HepG2 (cell line): ENCODE measurements at regions not wholly inside any gene's neighbourhood (a gene's known extent, or its start where the extent isn't known, plus 50 kb on each side); places are given as distances from the start of the nearest gene placed in this dataset.
A peak's percentile ranks its signal among the peaks of the same experiment; 100 is the strongest.

Source experiments
- ATRX ChIP-seq: sonication (generic); formaldehyde crosslinking; IDR thresholded peaks from 2 replicates; pipeline ENCODE4 v1.4.0; 2020; ENCODE audit warnings: missing genetic modification reagents, borderline replicate concordance
- DMAP1 ChIP-seq: IDR thresholded peaks from 2 replicates; pipeline ENCODE4 v1.6.1; 2016
- DNMT3B ChIP-seq: conservative IDR thresholded peaks from 2 replicates; pipeline ENCODE4 v1.6.1; 2016; ENCODE audit warnings: missing biosample characterization, control low read depth
- RAD21 ChIP-seq: fragments of 450-650 bp; formaldehyde crosslinking; IDR thresholded peaks from 2 replicates; pipeline ENCODE4 v1.5.0; 2020; ENCODE audit warnings: mild to moderate bottlenecking
- SOX6 ChIP-seq, 2 experiments: fragments of 450-650 bp in 1 of 2; sonication (generic) in 1 of 2; formaldehyde crosslinking in 1 of 2; IDR thresholded peaks; 2 replicates each; pipeline versions ENCODE4 v1.4.0 to v1.6.1; 2017 to 2020; ENCODE audit warnings: antibody characterized with exemption in 1 of 2, mild to moderate bottlenecking in 1 of 2, missing genetic modification reagents in 1 of 2
- TBX2 ChIP-seq: sonication (generic); formaldehyde crosslinking; IDR thresholded peaks from 2 replicates; pipeline ENCODE4 v1.5.0; 2020; ENCODE audit warnings: missing genetic modification reagents, mild to moderate bottlenecking, borderline replicate concordance
- THAP11 ChIP-seq: IDR thresholded peaks from 2 replicates; pipeline ENCODE4 v1.6.1; 2016; ENCODE audit warnings: missing biosample characterization, missing genetic modification reagents
- ZNF143 ChIP-seq: sonication (generic); formaldehyde crosslinking; IDR thresholded peaks from 2 replicates; pipeline ENCODE4 v1.4.0; 2020; ENCODE audit warnings: missing genetic modification reagents
- ZNF296 ChIP-seq: sonication (generic); formaldehyde crosslinking; conservative IDR thresholded peaks from 2 replicates; pipeline ENCODE4 v1.5.0; 2020; ENCODE audit warnings: mild to moderate bottlenecking, missing genetic modification reagents
- ZNF891 ChIP-seq: sonication (generic); formaldehyde crosslinking; IDR thresholded peaks from 2 replicates; pipeline ENCODE4 v1.5.0; 2020; ENCODE audit warnings: mild to moderate bottlenecking, missing genetic modification reagents
- TF ChIP-seq, protein P1 (sequence below): IDR thresholded peaks from 2 replicates; pipeline ENCODE4 v1.4.0; 2020; ENCODE audit warnings: mild to moderate bottlenecking, missing genetic modification reagents
- TF ChIP-seq, protein P2 (sequence below), 2 experiments: fragments of 450-650 bp in 1 of 2; sonication (generic) in 1 of 2; formaldehyde crosslinking in 1 of 2; IDR thresholded peaks; 2 replicates each; pipeline versions ENCODE4 v1.6.1 to v1.8.0; 2016 to 2022; ENCODE audit warnings: antibody characterized with exemption in 1 of 2, mild to moderate bottlenecking in 1 of 2, missing genetic modification reagents in 1 of 2
- TF ChIP-seq, protein P3 (sequence below): sonication (generic); formaldehyde crosslinking; IDR thresholded peaks from 2 replicates; pipeline ENCODE4 v1.5.1; 2020; ENCODE audit warnings: missing genetic modification reagents, mild to moderate bottlenecking, borderline replicate concordance
- TF ChIP-seq, protein P4 (sequence below): sonication (generic); formaldehyde crosslinking; IDR thresholded peaks from 2 replicates; pipeline ENCODE4 v1.4.0; 2020; ENCODE audit warnings: missing genetic modification reagents

DNA sequence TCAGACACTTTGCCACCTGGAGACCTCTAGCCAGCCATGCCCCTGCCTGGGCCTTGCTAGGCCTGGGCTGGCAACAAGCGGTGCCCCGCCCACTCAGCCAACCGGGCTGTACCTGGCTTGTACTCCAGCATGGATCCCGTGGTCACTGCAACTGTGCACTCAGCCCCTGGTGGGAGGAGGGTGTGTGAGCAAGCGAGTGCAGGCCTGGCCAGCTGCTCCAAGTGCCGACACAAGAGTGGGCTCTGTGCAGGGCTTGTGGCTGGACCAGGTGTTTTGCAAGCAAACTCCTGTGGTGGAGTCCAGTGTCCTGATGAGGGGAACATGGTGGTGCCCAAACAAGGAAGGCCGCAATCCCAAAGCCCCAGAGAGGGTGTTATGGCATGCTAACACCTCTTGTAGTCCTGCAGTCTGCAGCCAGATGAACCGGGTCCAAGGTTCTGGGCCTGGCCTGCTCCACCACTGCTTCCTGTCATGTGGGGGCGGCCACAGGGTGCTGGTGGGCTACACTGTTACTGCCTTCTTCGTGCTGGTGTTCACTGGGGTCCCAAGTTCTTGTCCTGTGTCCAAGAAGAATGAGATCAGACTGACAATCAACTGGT lies 60.1 kb upstream of the CD28 start (continued):
- TF ChIP-seq, protein P1, sequence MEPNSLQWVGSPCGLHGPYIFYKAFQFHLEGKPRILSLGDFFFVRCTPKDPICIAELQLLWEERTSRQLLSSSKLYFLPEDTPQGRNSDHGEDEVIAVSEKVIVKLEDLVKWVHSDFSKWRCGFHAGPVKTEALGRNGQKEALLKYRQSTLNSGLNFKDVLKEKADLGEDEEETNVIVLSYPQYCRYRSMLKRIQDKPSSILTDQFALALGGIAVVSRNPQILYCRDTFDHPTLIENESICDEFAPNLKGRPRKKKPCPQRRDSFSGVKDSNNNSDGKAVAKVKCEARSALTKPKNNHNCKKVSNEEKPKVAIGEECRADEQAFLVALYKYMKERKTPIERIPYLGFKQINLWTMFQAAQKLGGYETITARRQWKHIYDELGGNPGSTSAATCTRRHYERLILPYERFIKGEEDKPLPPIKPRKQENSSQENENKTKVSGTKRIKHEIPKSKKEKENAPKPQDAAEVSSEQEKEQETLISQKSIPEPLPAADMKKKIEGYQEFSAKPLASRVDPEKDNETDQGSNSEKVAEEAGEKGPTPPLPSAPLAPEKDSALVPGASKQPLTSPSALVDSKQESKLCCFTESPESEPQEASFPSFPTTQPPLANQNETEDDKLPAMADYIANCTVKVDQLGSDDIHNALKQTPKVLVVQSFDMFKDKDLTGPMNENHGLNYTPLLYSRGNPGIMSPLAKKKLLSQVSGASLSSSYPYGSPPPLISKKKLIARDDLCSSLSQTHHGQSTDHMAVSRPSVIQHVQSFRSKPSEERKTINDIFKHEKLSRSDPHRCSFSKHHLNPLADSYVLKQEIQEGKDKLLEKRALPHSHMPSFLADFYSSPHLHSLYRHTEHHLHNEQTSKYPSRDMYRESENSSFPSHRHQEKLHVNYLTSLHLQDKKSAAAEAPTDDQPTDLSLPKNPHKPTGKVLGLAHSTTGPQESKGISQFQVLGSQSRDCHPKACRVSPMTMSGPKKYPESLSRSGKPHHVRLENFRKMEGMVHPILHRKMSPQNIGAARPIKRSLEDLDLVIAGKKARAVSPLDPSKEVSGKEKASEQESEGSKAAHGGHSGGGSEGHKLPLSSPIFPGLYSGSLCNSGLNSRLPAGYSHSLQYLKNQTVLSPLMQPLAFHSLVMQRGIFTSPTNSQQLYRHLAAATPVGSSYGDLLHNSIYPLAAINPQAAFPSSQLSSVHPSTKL (CRISPR knock-in tag) = 0 out of 2 replicates have a peak, but pooled peaks have one; percentile 10
- TF ChIP-seq THAP11 (CRISPR knock-in tag) = no peak
- TF ChIP-seq, protein P2, sequence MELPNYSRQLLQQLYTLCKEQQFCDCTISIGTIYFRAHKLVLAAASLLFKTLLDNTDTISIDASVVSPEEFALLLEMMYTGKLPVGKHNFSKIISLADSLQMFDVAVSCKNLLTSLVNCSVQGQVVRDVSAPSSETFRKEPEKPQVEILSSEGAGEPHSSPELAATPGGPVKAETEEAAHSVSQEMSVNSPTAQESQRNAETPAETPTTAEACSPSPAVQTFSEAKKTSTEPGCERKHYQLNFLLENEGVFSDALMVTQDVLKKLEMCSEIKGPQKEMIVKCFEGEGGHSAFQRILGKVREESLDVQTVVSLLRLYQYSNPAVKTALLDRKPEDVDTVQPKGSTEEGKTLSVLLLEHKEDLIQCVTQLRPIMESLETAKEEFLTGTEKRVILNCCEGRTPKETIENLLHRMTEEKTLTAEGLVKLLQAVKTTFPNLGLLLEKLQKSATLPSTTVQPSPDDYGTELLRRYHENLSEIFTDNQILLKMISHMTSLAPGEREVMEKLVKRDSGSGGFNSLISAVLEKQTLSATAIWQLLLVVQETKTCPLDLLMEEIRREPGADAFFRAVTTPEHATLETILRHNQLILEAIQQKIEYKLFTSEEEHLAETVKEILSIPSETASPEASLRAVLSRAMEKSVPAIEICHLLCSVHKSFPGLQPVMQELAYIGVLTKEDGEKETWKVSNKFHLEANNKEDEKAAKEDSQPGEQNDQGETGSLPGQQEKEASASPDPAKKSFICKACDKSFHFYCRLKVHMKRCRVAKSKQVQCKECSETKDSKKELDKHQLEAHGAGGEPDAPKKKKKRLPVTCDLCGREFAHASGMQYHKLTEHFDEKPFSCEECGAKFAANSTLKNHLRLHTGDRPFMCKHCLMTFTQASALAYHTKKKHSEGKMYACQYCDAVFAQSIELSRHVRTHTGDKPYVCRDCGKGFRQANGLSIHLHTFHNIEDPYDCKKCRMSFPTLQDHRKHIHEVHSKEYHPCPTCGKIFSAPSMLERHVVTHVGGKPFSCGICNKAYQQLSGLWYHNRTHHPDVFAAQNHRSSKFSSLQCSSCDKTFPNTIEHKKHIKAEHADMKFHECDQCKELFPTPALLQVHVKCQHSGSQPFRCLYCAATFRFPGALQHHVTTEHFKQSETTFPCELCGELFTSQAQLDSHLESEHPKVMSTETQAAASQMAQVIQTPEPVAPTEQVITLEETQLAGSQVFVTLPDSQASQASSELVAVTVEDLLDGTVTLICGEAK (IDR thresholded peaks at IDR 0.05) = no peak
- TF ChIP-seq, protein P2 (CRISPR knock-in tag; IDR thresholded peaks at IDR 0.05) = 0 out of 2 replicates have a peak, but pooled peaks have one; percentile 13
- TF ChIP-seq DNMT3B (CRISPR knock-in tag) = no peak
- TF ChIP-seq, protein P3, sequence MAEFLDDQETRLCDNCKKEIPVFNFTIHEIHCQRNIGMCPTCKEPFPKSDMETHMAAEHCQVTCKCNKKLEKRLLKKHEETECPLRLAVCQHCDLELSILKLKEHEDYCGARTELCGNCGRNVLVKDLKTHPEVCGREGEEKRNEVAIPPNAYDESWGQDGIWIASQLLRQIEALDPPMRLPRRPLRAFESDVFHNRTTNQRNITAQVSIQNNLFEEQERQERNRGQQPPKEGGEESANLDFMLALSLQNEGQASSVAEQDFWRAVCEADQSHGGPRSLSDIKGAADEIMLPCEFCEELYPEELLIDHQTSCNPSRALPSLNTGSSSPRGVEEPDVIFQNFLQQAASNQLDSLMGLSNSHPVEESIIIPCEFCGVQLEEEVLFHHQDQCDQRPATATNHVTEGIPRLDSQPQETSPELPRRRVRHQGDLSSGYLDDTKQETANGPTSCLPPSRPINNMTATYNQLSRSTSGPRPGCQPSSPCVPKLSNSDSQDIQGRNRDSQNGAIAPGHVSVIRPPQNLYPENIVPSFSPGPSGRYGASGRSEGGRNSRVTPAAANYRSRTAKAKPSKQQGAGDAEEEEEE (CRISPR knock-in tag) = 0 out of 2 replicates have a peak, but pooled peaks have one; percentile 71
- TF ChIP-seq ZNF891 = 0 out of 2 replicates have a peak, but pooled peaks have one; percentile 40
- TF ChIP-seq RAD21 (CRISPR knock-in tag) = peak; percentile 48
- TF ChIP-seq ZNF143 (CRISPR knock-in tag) = no peak
- peak; percentile 30; the same call in 1 of the 2 replicates for TF ChIP-seq DMAP1 (CRISPR knock-in tag)
- TF ChIP-seq ATRX (CRISPR knock-in tag) = no peak
- TF ChIP-seq TBX2 (CRISPR knock-in tag) = 0 out of 2 replicates have a peak, but pooled peaks have one; percentile 12
- no peak for TF ChIP-seq SOX6 (IDR thresholded peaks at IDR 0.05)
- no peak for TF ChIP-seq SOX6 (CRISPR knock-in tag; IDR thresholded peaks at IDR 0.05)
- TF ChIP-seq, protein P4, sequence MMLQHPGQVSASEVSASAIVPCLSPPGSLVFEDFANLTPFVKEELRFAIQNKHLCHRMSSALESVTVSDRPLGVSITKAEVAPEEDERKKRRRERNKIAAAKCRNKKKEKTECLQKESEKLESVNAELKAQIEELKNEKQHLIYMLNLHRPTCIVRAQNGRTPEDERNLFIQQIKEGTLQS (CRISPR knock-in tag) = no peak
- 0 out of 2 replicates have a peak, but pooled peaks have one; percentile 45 for TF ChIP-seq ZNF296
